ENCODE measurements at regions not wholly inside any gene's neighbourhood (a gene's known extent, or its start where the extent isn't known, plus 50 kb on each side); places are given as distances from the start of the nearest gene placed in this dataset.
A peak's percentile ranks its signal among the peaks of the same experiment; 100 is the strongest.

- Histone ChIP-seq H3K4me1 (ENCODE audit: insufficient read depth) (peaks cover 26% of the 10 kb centered on the region), H3K4me2 (no peak overlapping the region), H3K27me3 (ENCODE audit: insufficient read depth) (no peaks in the 10 kb centered on the region), H3F3A (replicated peaks; ENCODE audit: low read depth) (no peaks in the 10 kb centered on the region), H3K36me3 (ENCODE audit: insufficient read depth) (no peaks in the 10 kb centered on the region; the same call in 1 of the 2 replicates), H3K9me2 (ENCODE audit: insufficient read depth) (no peaks in the 10 kb centered on the region), H3K4me3 (no peak overlapping the region), H4K20me1 (replicated peaks; ENCODE audit: insufficient read depth) (no peaks in the 10 kb centered on the region), H2AFZ (no peak overlapping the region), H3K79me2 (replicated peaks; ENCODE audit: insufficient read depth) (no peaks in the 10 kb centered on the region), H3K27ac (ENCODE audit: low read depth) (no peak overlapping the region)
- TF ChIP-seq CTCF (conservative IDR thresholded peaks at IDR 0.05; ENCODE audit: low read depth in 2 of 2) (no peak), ZNF114 (CRISPR knock-in tag; IDR thresholded peaks at IDR 0.05) (no peak), EZH2phosphoT487 (IDR thresholded peaks at IDR 0.05; ENCODE audit: unreplicated experiment) (no peak), CREB1 (CRISPR knock-in tag; IDR thresholded peaks at IDR 0.05; ENCODE audit: low read depth) (no peak)
- no peaks in the 10 kb centered on the region for H3K27me3 Mint-ChIP-seq (ENCODE audit: insufficient read depth, low read depth, poor library complexity)
- H3K27ac Mint-ChIP-seq, result no peak overlapping the region
- DNase-seq (ENCODE audit: low spot score), result no peak
- no peak overlapping the region for H3K4me3 Mint-ChIP-seq
- peaks cover 21% of the 10 kb centered on the region for H3K9me3 Mint-ChIP-seq
- peaks cover 15% of the 10 kb centered on the region for H3K36me3 Mint-ChIP-seq (ENCODE audit: low read depth)
- ATAC-seq, result no peak
- peaks cover 23% of the 10 kb centered on the region for H3K4me1 Mint-ChIP-seq
These were observed 77.6 kb upstream of the PROK2 start for GRCh38 chr3:71862371-71863140.

- H3K4me2 ChIP-seq, result no peak overlapping the region
- no peak overlapping the region for H3K27ac ChIP-seq (ENCODE audit: low read depth)
- no peak overlapping the region for H2AFZ ChIP-seq
- H3K9me2 ChIP-seq (ENCODE audit: insufficient read depth), result no peaks in the 10 kb centered on the region
- peak; percentile 72 for DNase-seq (ENCODE audit: low spot score)
- Mint-ChIP-seq H3K4me1 (peaks cover 20% of the 10 kb centered on the region), H3K27me3 (ENCODE audit: insufficient read depth, low read depth, poor library complexity) (peaks cover 3% of the 10 kb centered on the region), H3K4me3 (no peak overlapping the region), H3K27ac (no peak overlapping the region), H3K9me3 (peaks cover 21% of the 10 kb centered on the region), H3K36me3 (ENCODE audit: low read depth) (peaks cover 15% of the 10 kb centered on the region)
- H3K79me2 ChIP-seq (replicated peaks; ENCODE audit: insufficient read depth), result no peaks in the 10 kb centered on the region
- H3F3A ChIP-seq (replicated peaks; ENCODE audit: low read depth), result no peaks in the 10 kb centered on the region
- H3K36me3 ChIP-seq (ENCODE audit: insufficient read depth), result no peaks in the 10 kb centered on the region; the same call in 1 of the 2 replicates
- peaks cover 20% of the 10 kb centered on the region for H3K4me1 ChIP-seq (ENCODE audit: insufficient read depth)
- peak; percentile 86 for ATAC-seq
- no peaks in the 10 kb centered on the region for H3K27me3 ChIP-seq (ENCODE audit: insufficient read depth)
- H4K20me1 ChIP-seq (replicated peaks; ENCODE audit: insufficient read depth), result no peaks in the 10 kb centered on the region
- TF ChIP-seq CTCF (conservative IDR thresholded peaks at IDR 0.05; ENCODE audit: low read depth in 2 of 2), result peak; percentile 83 to 92
- no peak for TF ChIP-seq CREB1 (CRISPR knock-in tag; IDR thresholded peaks at IDR 0.05; ENCODE audit: low read depth)
- no peak overlapping the region for H3K4me3 ChIP-seq
These were observed 74.2 kb upstream of the PROK2 start for GRCh38 chr3:71859123-71859519.
